HCT116 (cell line): ENCODE measurements at regions not wholly inside any gene's neighbourhood (a gene's known extent, or its start where the extent isn't known, plus 50 kb on each side); places are given as distances from the start of the nearest gene placed in this dataset.

ENCODE experiments used
- ATAC-seq: fragments of 200-7000 bp; cut with Tn5 transposase; 2 replicates; pipeline ENCODE4 v1.9.1; 2020; ENCODE audit warnings: mild to moderate bottlenecking, moderate library complexity
- BruUV-seq: library from RNA; stranded (reverse); fragments of 400-500 nt; replicated peaks from 2 replicates; lab custom pipeline; 2021; lab: Mats Ljungman, UMichigan
- CTCF ChIA-PET: fragments of 300-600 bp; sonication (Branson Sonifier 250); formaldehyde crosslinking; loops from one replicate; lab custom pipeline; 2021; ENCODE audit warnings: antibody characterized with exemption; lab: Charles Lee
- POLR2A ChIA-PET: fragments of 300-600, 350-600 bp; sonication (Branson Sonifier 250); formaldehyde crosslinking; loops from one replicate; lab custom pipeline; 2021; ENCODE audit warnings: antibody characterized with exemption; lab: Charles Lee
- RAD21 ChIA-PET, 2 experiments: fragments of 300-600 bp; sonication (Branson Sonifier 250); formaldehyde crosslinking; loops; one replicate each; lab custom pipeline; 2023; ENCODE audit warnings: low total read pairs in 2 of 2; ENCODE audit not compliant: uncharacterized antibody in 2 of 2, unreplicated experiment in 2 of 2, low non-redundant PET in 1 of 2; lab: Charles Lee
- DNase-seq: peaks from one replicate; pipeline ENCODE4 v3.0.0-alpha.2; 2010; ENCODE audit warnings: low read depth, low spot score
- H2AFZ ChIP-seq: fragments of 200-600 bp; shearing (Covaris generic), sonication (generic); 2 replicates; pipeline ENCODE4 v1.6.1; 2017; ENCODE audit warnings: low read depth, mixed run types, mixed read lengths, antibody characterized with exemption, low read length; ENCODE audit not compliant: poor library complexity, severe bottlenecking
- H3K27ac ChIP-seq: 2 replicates; pipeline ENCODE4 v1.5.1; 2012; ENCODE audit warnings: low read depth, low read length
- H3K27me3 ChIP-seq: fragments of 200-600 bp; sonication (generic); 2 replicates; pipeline ENCODE4 v1.6.1; 2016; ENCODE audit warnings: mixed run types, low read length, mixed read lengths; ENCODE audit not compliant: insufficient read depth
- H3K36me3 ChIP-seq, 2 experiments: fragments of 200-500 bp in 1 of 2; fragments of 200-600 bp in 1 of 2; sonication (Bioruptor generic) in 1 of 2; sonication (generic) in 1 of 2; 2 replicates each; pipeline versions ENCODE4 v1.5.1 to v1.6.1; 2014 to 2016; ENCODE audit warnings: low read length in 2 of 2, inconsistent platforms in 1 of 2, mixed read lengths in 1 of 2, mixed run types in 1 of 2; ENCODE audit not compliant: insufficient read depth in 2 of 2, control insufficient read depth in 1 of 2
- H3K4me1 ChIP-seq, 2 experiments: fragments of 200-600 bp in 1 of 2; sonication (generic) in 1 of 2; 2 replicates each; pipeline versions ENCODE4 v1.5.1 to v1.6.1; 2012 to 2017; ENCODE audit warnings: low read length in 2 of 2, inconsistent platforms in 1 of 2, mild to moderate bottlenecking in 1 of 2, mixed read lengths in 1 of 2, mixed run types in 1 of 2, moderate library complexity in 1 of 2; ENCODE audit not compliant: insufficient read depth in 2 of 2, control insufficient read depth in 1 of 2
- H3K4me2 ChIP-seq: fragments of 200-600 bp; sonication (generic); 2 replicates; pipeline ENCODE4 v1.6.1; 2017; ENCODE audit warnings: mixed run types, low read length, mixed read lengths
- H3K4me3 ChIP-seq, 2 experiments: fragments of 200-600 bp in 1 of 2; sonication (generic) in 1 of 2; replicated peaks in 1 of 2; 2 replicates each; pipeline ENCODE4 v1.5.1; 2011 to 2016; ENCODE audit warnings: low read length in 2 of 2, control low read depth in 1 of 2, low read depth in 1 of 2, mild to moderate bottlenecking in 1 of 2, mixed read lengths in 1 of 2, mixed run types in 1 of 2
- H3K79me2 ChIP-seq: fragments of 200-600 bp; sonication (generic); 2 replicates; pipeline ENCODE4 v1.6.1; 2017; ENCODE audit warnings: mild to moderate bottlenecking, mixed run types, low read length, moderate library complexity, mixed read lengths; ENCODE audit not compliant: insufficient read depth
- H3K9ac ChIP-seq: fragments of 200-600 bp; sonication (generic); 2 replicates; pipeline ENCODE4 v1.6.1; 2016; ENCODE audit warnings: low read length, mixed read lengths
- H3K9me2 ChIP-seq: fragments of 200-600 bp; sonication (generic), shearing (Covaris generic); 2 replicates; pipeline ENCODE4 v1.6.1; 2017; ENCODE audit warnings: mixed run types, mild to moderate bottlenecking, moderate library complexity; ENCODE audit not compliant: insufficient read depth
- H3K9me3 ChIP-seq, 2 experiments: fragments of 200-500 bp in 1 of 2; fragments of 200-600 bp in 1 of 2; sonication (Bioruptor generic) in 1 of 2; sonication (generic) in 1 of 2; 2 replicates each; pipeline ENCODE4 v1.6.1; 2014 to 2017; ENCODE audit warnings: low read length in 2 of 2, mixed read lengths in 2 of 2, inconsistent platforms in 1 of 2, low read depth in 1 of 2, mild to moderate bottlenecking in 1 of 2, mixed run types in 1 of 2, moderate library complexity in 1 of 2; ENCODE audit not compliant: control insufficient read depth in 1 of 2, insufficient read depth in 1 of 2
- H4K20me1 ChIP-seq: fragments of 200-600 bp; sonication (generic), shearing (Covaris generic); 2 replicates; pipeline ENCODE4 v1.6.1; 2017; ENCODE audit warnings: mixed run types, mild to moderate bottlenecking, moderate library complexity; ENCODE audit not compliant: insufficient read depth
- CEBPB ChIP-seq: IDR thresholded peaks from 2 replicates; pipeline ENCODE4 v1.6.1; 2012; ENCODE audit warnings: low read depth
- CTCF ChIP-seq, 3 experiments: fragments of 200-600 bp in 1 of 3; sonication (generic) in 1 of 3; IDR thresholded peaks in 2 of 3; conservative IDR thresholded peaks in 1 of 3; 2 replicates each; pipeline ENCODE4 v1.5.1; 2012 to 2017; ENCODE audit warnings: low read depth in 2 of 3, low read length in 2 of 3, antibody characterized with exemption in 1 of 3, borderline replicate concordance in 1 of 3, control low read depth in 1 of 3, mild to moderate bottlenecking in 1 of 3, mixed read lengths in 1 of 3, mixed run types in 1 of 3, moderate library complexity in 1 of 3; ENCODE audit not compliant: insufficient read depth in 1 of 3
- EGR1 ChIP-seq: IDR thresholded peaks from 2 replicates; pipeline ENCODE4 v1.6.1; 2012; ENCODE audit warnings: low read depth
- EZH2phosphoT487 ChIP-seq: fragments of 200-600 bp; IDR thresholded peaks from 2 replicates; pipeline ENCODE4 v1.6.1; 2018; ENCODE audit warnings: antibody characterized with exemption, borderline replicate concordance
- FOSL1 ChIP-seq: IDR thresholded peaks from 2 replicates; pipeline ENCODE4 v1.6.1; 2012; ENCODE audit warnings: low read depth
- POLR2A ChIP-seq: IDR thresholded peaks from 2 replicates; pipeline ENCODE4 v1.7.0; 2011; ENCODE audit warnings: borderline replicate concordance; ENCODE audit not compliant: insufficient read depth, insufficient read length; ENCODE audit errors: extremely low read depth
- POLR2AphosphoS5 ChIP-seq: IDR thresholded peaks from 2 replicates; pipeline ENCODE4 v1.6.1; 2011; ENCODE audit warnings: mild to moderate bottlenecking, low read depth, low read length, moderate library complexity
- SIN3A ChIP-seq: IDR thresholded peaks from 2 replicates; pipeline ENCODE4 v1.6.1; 2012; ENCODE audit warnings: low read depth
- SP1 ChIP-seq: IDR thresholded peaks from 2 replicates; pipeline ENCODE4 v1.6.1; 2012; ENCODE audit warnings: low read depth
- SRF ChIP-seq: IDR thresholded peaks from 2 replicates; pipeline ENCODE4 v1.6.1; 2012; ENCODE audit warnings: low read depth
- TCF7L2 ChIP-seq: IDR thresholded peaks from 2 replicates; pipeline ENCODE4 v1.7.0; 2011; ENCODE audit warnings: borderline replicate concordance, inconsistent platforms; ENCODE audit not compliant: insufficient read depth, insufficient read length; ENCODE audit errors: extremely low read depth
- ZBTB33 ChIP-seq: IDR thresholded peaks from 2 replicates; pipeline ENCODE4 v1.6.1; 2011; ENCODE audit warnings: mild to moderate bottlenecking, low read length, moderate library complexity; ENCODE audit not compliant: insufficient replicate concordance; ENCODE audit errors: extremely low read depth
- ZFX ChIP-seq: fragments of 450-650 bp; IDR thresholded peaks from 2 replicates; pipeline ENCODE4 v1.6.1; 2017
- intact Hi-C: fragments of 100-400 bp; cut with micrococcal nuclease; formaldehyde crosslinking; loops from 2 replicates; pipeline ENCODE4 v1.10.0; 2022

GRCh38 chr1:212225416-212225815 is 59.8 kb upstream of the PPP2R5A start:
- POLR2A ChIA-PET = no interaction called here
- ATAC-seq (no peak), DNase-seq (no peak)
- Histone ChIP-seq H3K27ac (no peak overlapping the region), H2AFZ (no peak overlapping the region), H3K27me3 (no peaks in the 10 kb centered on the region), H3K9me3 (no peaks in the 10 kb centered on the region), H3K36me3 (no peaks in the 10 kb centered on the region), H3K79me2 (no peaks in the 10 kb centered on the region), H3K9me2 (no peaks in the 10 kb centered on the region), H3K4me3 (no peak overlapping the region), H3K9ac (no peak overlapping the region), H4K20me1 (no peaks in the 10 kb centered on the region), H3K4me1 (no peaks in the 10 kb centered on the region), H3K4me2 (no peak overlapping the region)
- BruUV-seq = no TSS peak
- intact Hi-C loops = no loop called here
- RAD21 ChIA-PET = no interaction called here
- TF ChIP-seq POLR2A (no peak), FOSL1 (no peak), POLR2AphosphoS5 (no peak), SRF (no peak), SIN3A (no peak), CEBPB (no peak), CTCF (IDR thresholded peaks at IDR 0.05 in 2 of 3, conservative IDR thresholded peaks at IDR 0.05 in 1 of 3; ENCODE audit: borderline replicate concordance in 1 of 3, insufficient read depth in 1 of 3, low read depth in 2 of 3, low read length in 2 of 3) (no peak), SP1 (no peak), EGR1 (no peak), ZBTB33 (no peak), ZFX (no peak), EZH2phosphoT487 (no peak), TCF7L2 (no peak)
- CTCF ChIA-PET = no interaction called here
